GM21529 (cell line): ENCODE measurements at regions not wholly inside any gene's neighbourhood (a gene's known extent, or its start where the extent isn't known, plus 50 kb on each side); places are given as distances from the start of the nearest gene placed in this dataset.
"Not testable (repeated sequence)": the region's sequence is repeated elsewhere in the genome, so short reads cannot be mapped to it uniquely, and the experiment has no call there.

ENCODE experiments used
- ATAC-seq: cut with Tn5 transposase; IDR thresholded peaks from one replicate; pipeline ENCODE4 v1.9.1; 2021; ENCODE audit not compliant: unreplicated experiment

- ATAC-seq, result not testable (repeated sequence)
These were observed 448.7 kb downstream of the BUD13 start for GRCh38 chr11:116324077-116324476.

- ATAC-seq, result no peak
These were observed 455.6 kb downstream of the BUD13 start for GRCh38 chr11:116317212-116317611.

GRCh38 chr11:116314006-116314405 lies 458.8 kb downstream of the BUD13 start:
- no peak for ATAC-seq

GRCh38 chr11:116312570-116313391 lies 460.0 kb downstream of the BUD13 start:
- ATAC-seq, result no peak

- ATAC-seq, result no peak
These were observed 461.6 kb downstream of the BUD13 start for GRCh38 chr11:116311206-116311605.

- ATAC-seq, result no peak
These were observed 462.1 kb downstream of the BUD13 start for GRCh38 chr11:116310698-116311097.

GRCh38 chr11:116310226-116310625 lies 462.6 kb downstream of the BUD13 start:
- no peak for ATAC-seq

- ATAC-seq, result no peak
These were observed 463.3 kb downstream of the BUD13 start for GRCh38 chr11:116309446-116309845.

- ATAC-seq, result no peak
These were observed 470.0 kb downstream of the BUD13 start for GRCh38 chr11:116302756-116303155.

GRCh38 chr11:116301141-116301540 lies 471.6 kb downstream of the BUD13 start:
- ATAC-seq, result no peak

- no peak for ATAC-seq
These were observed 472.6 kb downstream of the BUD13 start for GRCh38 chr11:116300232-116300631.

GRCh38 chr11:116294630-116295029 lies 478.2 kb downstream of the BUD13 start:
- no peak for ATAC-seq

- no peak for ATAC-seq
These were observed 484.9 kb downstream of the BUD13 start for GRCh38 chr11:116287866-116288265.

- ATAC-seq, result no peak
These were observed 487.8 kb downstream of the BUD13 start for GRCh38 chr11:116285026-116285425.

- no peak for ATAC-seq
These were observed 489.5 kb downstream of the BUD13 start for GRCh38 chr11:116283300-116283699.

GRCh38 chr11:116282481-116282880 lies 490.3 kb downstream of the BUD13 start:
- no peak for ATAC-seq

GRCh38 chr11:116281173-116282160 lies 491.3 kb downstream of the BUD13 start:
- ATAC-seq, result no peak

- no peak for ATAC-seq
These were observed 493.3 kb downstream of the BUD13 start for GRCh38 chr11:116279511-116279910.

- no peak for ATAC-seq
These were observed 494.7 kb downstream of the BUD13 start for GRCh38 chr11:116278076-116278475.

GRCh38 chr11:116276051-116277044 lies 496.4 kb downstream of the BUD13 start:
- ATAC-seq, result peak; percentile 82

- ATAC-seq, result no peak
These were observed 497.2 kb downstream of the BUD13 start for GRCh38 chr11:116275635-116276034.
